GM12892 (cell line): ENCODE measurements at regions not wholly inside any gene's neighbourhood (a gene's known extent, or its start where the extent isn't known, plus 50 kb on each side); places are given as distances from the start of the nearest gene placed in this dataset.

ENCODE experiments used
- POLR2A ChIP-seq: IDR thresholded peaks from 2 replicates; pipeline ENCODE4 v1.6.1; 2011; ENCODE audit warnings: low read depth, low read length, control low read depth
- POLR2AphosphoS5 ChIP-seq: IDR thresholded peaks from 2 replicates; pipeline ENCODE4 v1.6.1; 2011; ENCODE audit warnings: low read depth, low read length, control low read depth
- TAF1 ChIP-seq: IDR thresholded peaks from 2 replicates; pipeline ENCODE4 v1.6.1; 2011; ENCODE audit warnings: low read depth, mild to moderate bottlenecking, control low read depth, low read length, borderline replicate concordance

- TF ChIP-seq POLR2A (no peak), POLR2AphosphoS5 (no peak), TAF1 (no peak)
These were observed 52.0 kb upstream of the POLR1H start for GRCh38 chr6:30009113-30009512.
